ENCODE measurements at regions not wholly inside any gene's neighbourhood (a gene's known extent, or its start where the extent isn't known, plus 50 kb on each side); places are given as distances from the start of the nearest gene placed in this dataset.

DNA sequence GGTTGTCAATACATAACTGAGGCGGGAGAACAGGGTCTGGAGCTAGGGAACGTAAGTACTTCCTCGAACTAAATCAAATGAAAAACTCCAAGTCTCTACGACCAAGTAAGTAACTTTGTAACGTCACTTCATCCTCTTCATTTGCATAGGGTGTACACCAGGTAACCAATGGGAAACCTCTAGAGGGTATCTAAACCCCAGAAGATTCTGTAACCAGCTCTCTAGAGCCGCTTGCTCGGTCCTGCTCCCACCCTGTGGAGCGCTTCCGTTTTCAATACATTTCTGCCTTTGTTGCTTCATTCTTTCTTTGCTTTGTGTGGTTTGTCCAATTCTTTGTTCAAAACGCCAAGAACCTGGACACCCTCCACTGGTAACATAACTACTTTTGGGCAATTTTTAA is 133.5 kb upstream of the TMEM170B start:
- TF ChIP-seq, protein P1, sequence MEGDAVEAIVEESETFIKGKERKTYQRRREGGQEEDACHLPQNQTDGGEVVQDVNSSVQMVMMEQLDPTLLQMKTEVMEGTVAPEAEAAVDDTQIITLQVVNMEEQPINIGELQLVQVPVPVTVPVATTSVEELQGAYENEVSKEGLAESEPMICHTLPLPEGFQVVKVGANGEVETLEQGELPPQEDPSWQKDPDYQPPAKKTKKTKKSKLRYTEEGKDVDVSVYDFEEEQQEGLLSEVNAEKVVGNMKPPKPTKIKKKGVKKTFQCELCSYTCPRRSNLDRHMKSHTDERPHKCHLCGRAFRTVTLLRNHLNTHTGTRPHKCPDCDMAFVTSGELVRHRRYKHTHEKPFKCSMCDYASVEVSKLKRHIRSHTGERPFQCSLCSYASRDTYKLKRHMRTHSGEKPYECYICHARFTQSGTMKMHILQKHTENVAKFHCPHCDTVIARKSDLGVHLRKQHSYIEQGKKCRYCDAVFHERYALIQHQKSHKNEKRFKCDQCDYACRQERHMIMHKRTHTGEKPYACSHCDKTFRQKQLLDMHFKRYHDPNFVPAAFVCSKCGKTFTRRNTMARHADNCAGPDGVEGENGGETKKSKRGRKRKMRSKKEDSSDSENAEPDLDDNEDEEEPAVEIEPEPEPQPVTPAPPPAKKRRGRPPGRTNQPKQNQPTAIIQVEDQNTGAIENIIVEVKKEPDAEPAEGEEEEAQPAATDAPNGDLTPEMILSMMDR (IDR thresholded peaks at IDR 0.05; ENCODE audit: low read depth, low read length, poor library complexity, severe bottlenecking) = no peak
- TF ChIP-seq EZH2phosphoT487 (IDR thresholded peaks at IDR 0.05; ENCODE audit: borderline replicate concordance, low read length) = no peak
